ENCODE measurements at regions not wholly inside any gene's neighbourhood (a gene's known extent, or its start where the extent isn't known, plus 50 kb on each side); places are given as distances from the start of the nearest gene placed in this dataset.

- no peaks in the 10 kb centered on the region for H3K36me3 ChIP-seq (ENCODE audit: control insufficient read depth in 2 of 2, extremely low read depth in 1 of 2, insufficient read depth in 1 of 2, low read length in 1 of 2)
- peaks cover 0 to 10% of the 10 kb centered on the region in 2 experiments for H3K27me3 ChIP-seq (replicated peaks in 1 of 2; ENCODE audit: control insufficient read depth in 2 of 2, extremely low read depth in 1 of 2, insufficient read depth in 2 of 2, low read length in 1 of 2)
- no peak overlapping the region for H3K4me3 ChIP-seq (ENCODE audit: control insufficient read depth in 1 of 2, extremely low read depth in 1 of 2, low read length in 1 of 2)
- H3K9me3 ChIP-seq, result no peaks in the 10 kb centered on the region
- no peaks in the 10 kb centered on the region for H3K4me1 ChIP-seq (ENCODE audit: control insufficient read depth in 1 of 2, extremely low read depth in 1 of 2, insufficient read depth in 2 of 2, low read length in 2 of 2)
- DNase-seq (no peak), ATAC-seq (replicated peaks in 1 of 4) (no peak)
- Mint-ChIP-seq H3K9me3 (no peaks in the 10 kb centered on the region), H3K27ac (no peak overlapping the region), H3K27me3 (peaks cover 15 to 35% of the 10 kb centered on the region in 2 donors), H3K4me1 (no peaks in the 10 kb centered on the region), H3K4me3 (no peak overlapping the region), H3K36me3 (no peaks in the 10 kb centered on the region)
- no CpG with 5 or more reads among the region's 4 CpGs for WGBS (ENCODE audit: insufficient coverage)
- ChIA-PET POLR2A (no interaction called here), CTCF (no interaction called here)
- H3K27ac ChIP-seq (ENCODE audit: low read length), result no peak overlapping the region
Measured at GRCh38 chr11:31926106-31926505, 115.0 kb upstream of the PAX6 start.

GRCh38 chr11:31922450-31922849, 111.3 kb upstream of the PAX6 start:
- POLR2A ChIA-PET, result no interaction called here

GRCh38 chr11:31921081-31921480, 110.0 kb upstream of the PAX6 start:
- no peak for ATAC-seq (replicated peaks in 1 of 4)
- Mint-ChIP-seq H3K4me1 (no peaks in the 10 kb centered on the region), H3K27me3 (peaks cover 20 to 31% of the 10 kb centered on the region in 2 donors), H3K27ac (no peak overlapping the region), H3K9me3 (peaks cover 0 to 3% (median 0%) of the 10 kb centered on the region in 3 donors), H3K36me3 (no peaks in the 10 kb centered on the region), H3K4me3 (no peak overlapping the region)
- H3K4me3 ChIP-seq (ENCODE audit: control insufficient read depth in 1 of 2, extremely low read depth in 1 of 2, low read length in 1 of 2), result no peak overlapping the region
- H3K36me3 ChIP-seq (ENCODE audit: control insufficient read depth in 2 of 2, extremely low read depth in 1 of 2, insufficient read depth in 1 of 2, low read length in 1 of 2), result no peaks in the 10 kb centered on the region
- DNase-seq, result no peak
- ChIA-PET POLR2A (no interaction called here), CTCF (interaction anchor here in 1 of 2 donors (0.6 kb wide), 1 partner anchor 500 kb away, joined by 4 read pairs; no protein-coding TSS in a partner anchor)
- H3K27ac ChIP-seq (ENCODE audit: low read length), result no peak overlapping the region
- peaks cover 0 to 10% of the 10 kb centered on the region in 2 experiments for H3K27me3 ChIP-seq (replicated peaks in 1 of 2; ENCODE audit: control insufficient read depth in 2 of 2, extremely low read depth in 1 of 2, insufficient read depth in 2 of 2, low read length in 1 of 2)
- WGBS (ENCODE audit: insufficient coverage), result 100% methylated on average over 1 of the region's 4 CpGs
- H3K4me1 ChIP-seq (ENCODE audit: control insufficient read depth in 1 of 2, extremely low read depth in 1 of 2, insufficient read depth in 2 of 2, low read length in 2 of 2), result no peaks in the 10 kb centered on the region
- no peaks in the 10 kb centered on the region for H3K9me3 ChIP-seq

More at GRCh38 chr11:31922450-31922849, 111.3 kb upstream of the PAX6 start:
- Histone ChIP-seq H3K4me1 (ENCODE audit: control insufficient read depth in 1 of 2, extremely low read depth in 1 of 2, insufficient read depth in 2 of 2, low read length in 2 of 2) (no peaks in the 10 kb centered on the region), H3K9me3 (no peaks in the 10 kb centered on the region), H3K27me3 (replicated peaks in 1 of 2; ENCODE audit: control insufficient read depth in 2 of 2, extremely low read depth in 1 of 2, insufficient read depth in 2 of 2, low read length in 1 of 2) (peaks cover 0 to 10% of the 10 kb centered on the region in 2 experiments), H3K27ac (ENCODE audit: low read length) (no peak overlapping the region), H3K36me3 (ENCODE audit: control insufficient read depth in 2 of 2, extremely low read depth in 1 of 2, insufficient read depth in 1 of 2, low read length in 1 of 2) (no peaks in the 10 kb centered on the region), H3K4me3 (ENCODE audit: control insufficient read depth in 1 of 2, extremely low read depth in 1 of 2, low read length in 1 of 2) (no peak overlapping the region)
- Mint-ChIP-seq H3K4me3 (no peak overlapping the region), H3K27ac (no peak overlapping the region), H3K27me3 (peaks cover 18 to 33% of the 10 kb centered on the region in 2 donors), H3K36me3 (no peaks in the 10 kb centered on the region), H3K4me1 (no peaks in the 10 kb centered on the region), H3K9me3 (peaks cover 0 to 3% (median 0%) of the 10 kb centered on the region in 3 donors)
- CTCF ChIA-PET, result no interaction called here
- ATAC-seq (replicated peaks in 1 of 4) (no peak), DNase-seq (no peak)
- WGBS (ENCODE audit: insufficient coverage), result 38% methylated on average over 3 of the region's 3 CpGs

GRCh38 chr11:31919175-31919574, 108.1 kb upstream of the PAX6 start:
- WGBS (ENCODE audit: insufficient coverage), result 27% methylated on average over 1 of the region's 5 CpGs
- H3K36me3 Mint-ChIP-seq, result no peaks in the 10 kb centered on the region
- DNase-seq (no peak), ATAC-seq (replicated peaks in 1 of 4) (no peak)
- CTCF ChIA-PET, result no interaction called here
- H3K27me3 Mint-ChIP-seq, result peaks cover 20 to 29% of the 10 kb centered on the region in 2 donors
- no peak overlapping the region for H3K27ac Mint-ChIP-seq
- peaks cover 0 to 5% (median 3%) of the 10 kb centered on the region in 3 donors for H3K9me3 Mint-ChIP-seq
- Histone ChIP-seq H3K36me3 (ENCODE audit: control insufficient read depth in 2 of 2, extremely low read depth in 1 of 2, insufficient read depth in 1 of 2, low read length in 1 of 2) (no peaks in the 10 kb centered on the region), H3K9me3 (no peaks in the 10 kb centered on the region), H3K27ac (ENCODE audit: low read length) (no peak overlapping the region), H3K4me1 (ENCODE audit: control insufficient read depth in 1 of 2, extremely low read depth in 1 of 2, insufficient read depth in 2 of 2, low read length in 2 of 2) (no peaks in the 10 kb centered on the region), H3K27me3 (replicated peaks in 1 of 2; ENCODE audit: control insufficient read depth in 2 of 2, extremely low read depth in 1 of 2, insufficient read depth in 2 of 2, low read length in 1 of 2) (peaks cover 0 to 10% of the 10 kb centered on the region in 2 experiments), H3K4me3 (ENCODE audit: control insufficient read depth in 1 of 2, extremely low read depth in 1 of 2, low read length in 1 of 2) (no peak overlapping the region)
- no peak overlapping the region for H3K4me3 Mint-ChIP-seq
- POLR2A ChIA-PET, result no interaction called here
- H3K4me1 Mint-ChIP-seq, result no peaks in the 10 kb centered on the region

- CTCF ChIA-PET, result no interaction called here
- no peak overlapping the region for H3K4me3 Mint-ChIP-seq
Measured at GRCh38 chr11:31915867-31916266, 104.7 kb upstream of the PAX6 start.

GRCh38 chr11:31913985-31914384, 102.9 kb upstream of the PAX6 start:
- Mint-ChIP-seq H3K9me3 (peaks cover 0 to 5% (median 3%) of the 10 kb centered on the region in 3 donors), H3K4me1 (no peaks in the 10 kb centered on the region), H3K27ac (no peak overlapping the region), H3K36me3 (no peaks in the 10 kb centered on the region), H3K4me3 (no peak overlapping the region), H3K27me3 (peaks cover 7% of the 10 kb centered on the region in 2 donors)
- CTCF ChIA-PET, result no interaction called here
- H3K27ac ChIP-seq (ENCODE audit: low read length), result no peak overlapping the region
- 88% methylated on average over 1 of the region's 1 CpG for whole genome bisulfite sequencing (ENCODE audit: insufficient coverage)
- no peak overlapping the region for H3K4me3 ChIP-seq (ENCODE audit: control insufficient read depth in 1 of 2, extremely low read depth in 1 of 2, low read length in 1 of 2)
- ATAC-seq (replicated peaks in 1 of 4) (no peak), DNase-seq (no peak)
- no peaks in the 10 kb centered on the region for H3K9me3 ChIP-seq
- POLR2A ChIA-PET, result no interaction called here
- no peaks in the 10 kb centered on the region for H3K36me3 ChIP-seq (ENCODE audit: control insufficient read depth in 2 of 2, extremely low read depth in 1 of 2, insufficient read depth in 1 of 2, low read length in 1 of 2)
- H3K27me3 ChIP-seq (replicated peaks in 1 of 2; ENCODE audit: control insufficient read depth in 2 of 2, extremely low read depth in 1 of 2, insufficient read depth in 2 of 2, low read length in 1 of 2), result no peaks in the 10 kb centered on the region
- no peaks in the 10 kb centered on the region for H3K4me1 ChIP-seq (ENCODE audit: control insufficient read depth in 1 of 2, extremely low read depth in 1 of 2, insufficient read depth in 2 of 2, low read length in 2 of 2)

More at GRCh38 chr11:31915867-31916266, 104.7 kb upstream of the PAX6 start:
- 100% methylated on average over 1 of the region's 1 CpG for WGBS (ENCODE audit: insufficient coverage)
- DNase-seq, result no peak
- H3K4me3 ChIP-seq (ENCODE audit: control insufficient read depth in 1 of 2, extremely low read depth in 1 of 2, low read length in 1 of 2), result no peak overlapping the region
- peaks cover 0 to 5% (median 3%) of the 10 kb centered on the region in 3 donors for H3K9me3 Mint-ChIP-seq
- H3K36me3 ChIP-seq (ENCODE audit: control insufficient read depth in 2 of 2, extremely low read depth in 1 of 2, insufficient read depth in 1 of 2, low read length in 1 of 2), result no peaks in the 10 kb centered on the region
- H3K36me3 Mint-ChIP-seq, result no peaks in the 10 kb centered on the region
- H3K27ac ChIP-seq (ENCODE audit: low read length), result no peak overlapping the region
- H3K9me3 ChIP-seq, result no peaks in the 10 kb centered on the region
- peaks cover 9 to 12% of the 10 kb centered on the region in 2 donors for H3K27me3 Mint-ChIP-seq
- H3K27ac Mint-ChIP-seq, result no peak overlapping the region
- no peaks in the 10 kb centered on the region for H3K4me1 ChIP-seq (ENCODE audit: control insufficient read depth in 1 of 2, extremely low read depth in 1 of 2, insufficient read depth in 2 of 2, low read length in 2 of 2)
- no peaks in the 10 kb centered on the region for H3K27me3 ChIP-seq (replicated peaks in 1 of 2; ENCODE audit: control insufficient read depth in 2 of 2, extremely low read depth in 1 of 2, insufficient read depth in 2 of 2, low read length in 1 of 2)
- H3K4me1 Mint-ChIP-seq, result no peaks in the 10 kb centered on the region
- POLR2A ChIA-PET, result no interaction called here
- ATAC-seq (replicated peaks in 1 of 4), result no peak

- no peaks in the 10 kb centered on the region for H3K9me3 ChIP-seq
- H3K27me3 ChIP-seq (replicated peaks in 1 of 2; ENCODE audit: control insufficient read depth in 2 of 2, extremely low read depth in 1 of 2, insufficient read depth in 2 of 2, low read length in 1 of 2), result no peaks in the 10 kb centered on the region
- H3K27ac ChIP-seq (ENCODE audit: low read length), result no peak overlapping the region
- Mint-ChIP-seq H3K4me3 (no peak overlapping the region), H3K4me1 (no peaks in the 10 kb centered on the region), H3K36me3 (no peaks in the 10 kb centered on the region), H3K27ac (no peak overlapping the region), H3K27me3 (peaks cover 4 to 14% of the 10 kb centered on the region in 2 donors), H3K9me3 (peaks cover 0 to 5% (median 0%) of the 10 kb centered on the region in 3 donors)
- no peak overlapping the region for H3K4me3 ChIP-seq (ENCODE audit: control insufficient read depth in 1 of 2, extremely low read depth in 1 of 2, low read length in 1 of 2)
- WGBS (ENCODE audit: insufficient coverage), result 71% methylated on average over 1 of the region's 1 CpG
- ATAC-seq (replicated peaks in 1 of 4) (no peak), DNase-seq (no peak)
- POLR2A ChIA-PET, result no interaction called here
- no peaks in the 10 kb centered on the region for H3K36me3 ChIP-seq (ENCODE audit: control insufficient read depth in 2 of 2, extremely low read depth in 1 of 2, insufficient read depth in 1 of 2, low read length in 1 of 2)
- H3K4me1 ChIP-seq (ENCODE audit: control insufficient read depth in 1 of 2, extremely low read depth in 1 of 2, insufficient read depth in 2 of 2, low read length in 2 of 2), result no peaks in the 10 kb centered on the region
- CTCF ChIA-PET, result no interaction called here
Measured at GRCh38 chr11:31912808-31913207, 101.7 kb upstream of the PAX6 start.

Measured in T-cell (primary cell).